HepG2 (cell line): ENCODE measurements at regions not wholly inside any gene's neighbourhood (a gene's known extent, or its start where the extent isn't known, plus 50 kb on each side); places are given as distances from the start of the nearest gene placed in this dataset.

Experiments
- FOXJ3 ChIP-seq: sonication (generic); formaldehyde crosslinking; IDR thresholded peaks from 2 replicates; pipeline ENCODE4 v1.4.0; 2020; ENCODE audit warnings: missing genetic modification reagents, mild to moderate bottlenecking, borderline replicate concordance
- GABPB1 ChIP-seq: IDR thresholded peaks from 2 replicates; pipeline ENCODE4 v1.6.1; 2016; ENCODE audit warnings: mild to moderate bottlenecking, missing genetic modification reagents, moderate library complexity, missing compliant biosample characterization
- TF ChIP-seq, protein P1 (sequence below): sonication (generic); formaldehyde crosslinking; IDR thresholded peaks from 2 replicates; pipeline ENCODE4 v1.5.0; 2020; ENCODE audit warnings: mild to moderate bottlenecking, missing genetic modification reagents, moderate library complexity
- TF ChIP-seq, protein P2 (sequence below): fragments of 450-650 bp; IDR thresholded peaks from 2 replicates; pipeline ENCODE4 v1.6.1; 2017
- TF ChIP-seq, protein P3 (sequence below): sonication (generic); formaldehyde crosslinking; IDR thresholded peaks from 2 replicates; pipeline ENCODE4 v1.4.0; 2020; ENCODE audit warnings: mild to moderate bottlenecking, missing genetic modification reagents
- TF ChIP-seq, protein P4 (sequence below): sonication (generic); formaldehyde crosslinking; IDR thresholded peaks from 2 replicates; pipeline ENCODE4 v1.4.0; 2020; ENCODE audit warnings: missing genetic modification reagents

DNA sequence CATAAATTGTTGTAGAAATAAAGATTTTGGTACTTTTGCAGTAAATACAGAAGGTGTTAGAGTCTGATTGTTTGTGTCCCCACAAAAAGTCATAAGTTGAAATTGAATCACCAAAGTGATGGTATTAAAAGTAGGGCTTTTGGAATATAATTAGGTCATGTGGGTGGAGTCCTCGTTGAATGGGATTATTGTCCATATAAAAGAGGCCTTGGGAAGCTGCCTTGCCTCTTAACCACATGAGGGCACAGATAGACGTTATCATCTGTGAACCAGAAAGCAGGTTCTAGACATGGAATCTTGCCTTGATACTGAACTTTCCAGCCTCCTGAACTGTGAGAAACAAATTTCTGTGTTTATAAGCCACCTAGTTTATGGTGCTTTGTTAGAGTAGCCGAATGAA lies 186.8 kb downstream of the PRR20E start:
- TF ChIP-seq, protein P1, sequence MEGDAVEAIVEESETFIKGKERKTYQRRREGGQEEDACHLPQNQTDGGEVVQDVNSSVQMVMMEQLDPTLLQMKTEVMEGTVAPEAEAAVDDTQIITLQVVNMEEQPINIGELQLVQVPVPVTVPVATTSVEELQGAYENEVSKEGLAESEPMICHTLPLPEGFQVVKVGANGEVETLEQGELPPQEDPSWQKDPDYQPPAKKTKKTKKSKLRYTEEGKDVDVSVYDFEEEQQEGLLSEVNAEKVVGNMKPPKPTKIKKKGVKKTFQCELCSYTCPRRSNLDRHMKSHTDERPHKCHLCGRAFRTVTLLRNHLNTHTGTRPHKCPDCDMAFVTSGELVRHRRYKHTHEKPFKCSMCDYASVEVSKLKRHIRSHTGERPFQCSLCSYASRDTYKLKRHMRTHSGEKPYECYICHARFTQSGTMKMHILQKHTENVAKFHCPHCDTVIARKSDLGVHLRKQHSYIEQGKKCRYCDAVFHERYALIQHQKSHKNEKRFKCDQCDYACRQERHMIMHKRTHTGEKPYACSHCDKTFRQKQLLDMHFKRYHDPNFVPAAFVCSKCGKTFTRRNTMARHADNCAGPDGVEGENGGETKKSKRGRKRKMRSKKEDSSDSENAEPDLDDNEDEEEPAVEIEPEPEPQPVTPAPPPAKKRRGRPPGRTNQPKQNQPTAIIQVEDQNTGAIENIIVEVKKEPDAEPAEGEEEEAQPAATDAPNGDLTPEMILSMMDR (CRISPR knock-in tag): no peak
- no peak for TF ChIP-seq FOXJ3
- TF ChIP-seq, protein P2, sequence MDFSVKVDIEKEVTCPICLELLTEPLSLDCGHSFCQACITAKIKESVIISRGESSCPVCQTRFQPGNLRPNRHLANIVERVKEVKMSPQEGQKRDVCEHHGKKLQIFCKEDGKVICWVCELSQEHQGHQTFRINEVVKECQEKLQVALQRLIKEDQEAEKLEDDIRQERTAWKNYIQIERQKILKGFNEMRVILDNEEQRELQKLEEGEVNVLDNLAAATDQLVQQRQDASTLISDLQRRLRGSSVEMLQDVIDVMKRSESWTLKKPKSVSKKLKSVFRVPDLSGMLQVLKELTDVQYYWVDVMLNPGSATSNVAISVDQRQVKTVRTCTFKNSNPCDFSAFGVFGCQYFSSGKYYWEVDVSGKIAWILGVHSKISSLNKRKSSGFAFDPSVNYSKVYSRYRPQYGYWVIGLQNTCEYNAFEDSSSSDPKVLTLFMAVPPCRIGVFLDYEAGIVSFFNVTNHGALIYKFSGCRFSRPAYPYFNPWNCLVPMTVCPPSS: no peak
- TF ChIP-seq GABPB1 (CRISPR knock-in tag): no peak
- TF ChIP-seq, protein P3, sequence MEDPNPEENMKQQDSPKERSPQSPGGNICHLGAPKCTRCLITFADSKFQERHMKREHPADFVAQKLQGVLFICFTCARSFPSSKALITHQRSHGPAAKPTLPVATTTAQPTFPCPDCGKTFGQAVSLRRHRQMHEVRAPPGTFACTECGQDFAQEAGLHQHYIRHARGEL (CRISPR knock-in tag): no peak
- TF ChIP-seq, protein P4, sequence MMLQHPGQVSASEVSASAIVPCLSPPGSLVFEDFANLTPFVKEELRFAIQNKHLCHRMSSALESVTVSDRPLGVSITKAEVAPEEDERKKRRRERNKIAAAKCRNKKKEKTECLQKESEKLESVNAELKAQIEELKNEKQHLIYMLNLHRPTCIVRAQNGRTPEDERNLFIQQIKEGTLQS (CRISPR knock-in tag): no peak
